H9 (cell line): ENCODE measurements at regions not wholly inside any gene's neighbourhood (a gene's known extent, or its start where the extent isn't known, plus 50 kb on each side); places are given as distances from the start of the nearest gene placed in this dataset.

Experiments used
- DNase-seq: peaks from one replicate; pipeline ENCODE4 v3.0.0-alpha.2; 2017
- H2AFZ ChIP-seq: one replicate; pipeline ENCODE4 v1.6.1; 2013; ENCODE audit warnings: mild to moderate bottlenecking, low read length, control low read depth, moderate library complexity
- H2AK5ac ChIP-seq: 2 replicates; pipeline ENCODE4 v1.6.1; 2013; ENCODE audit warnings: low read length, control low read depth, mixed read lengths; ENCODE audit not compliant: insufficient read length
- H2BK120ac ChIP-seq: one replicate; pipeline ENCODE4 v1.6.1; 2013; ENCODE audit warnings: low read depth, mild to moderate bottlenecking, low read length, control low read depth, inconsistent platforms; ENCODE audit not compliant: poor library complexity, severe bottlenecking
- H2BK12ac ChIP-seq: 2 replicates; pipeline ENCODE4 v1.6.1; 2013; ENCODE audit warnings: low read length, control low read depth, mixed read lengths, low read depth; ENCODE audit not compliant: insufficient read length
- H2BK15ac ChIP-seq: 2 replicates; pipeline ENCODE4 v1.6.1; 2013; ENCODE audit warnings: low read depth, low read length, control low read depth
- H2BK20ac ChIP-seq: one replicate; pipeline ENCODE4 v1.6.1; 2013; ENCODE audit warnings: low read depth, mild to moderate bottlenecking, low read length, control low read depth, inconsistent platforms; ENCODE audit not compliant: poor library complexity, severe bottlenecking
- H2BK5ac ChIP-seq: 2 replicates; pipeline ENCODE4 v1.6.1; 2013; ENCODE audit warnings: low read length, control low read depth, mixed read lengths; ENCODE audit not compliant: insufficient read length
- H3K14ac ChIP-seq: 2 replicates; pipeline ENCODE4 v1.6.1; 2013; ENCODE audit warnings: low read length, control low read depth; ENCODE audit not compliant: insufficient read depth
- H3K18ac ChIP-seq: 2 replicates; pipeline ENCODE4 v1.6.1; 2013; ENCODE audit warnings: low read depth, mild to moderate bottlenecking, mixed read lengths, low read length, control low read depth; ENCODE audit not compliant: insufficient read length
- H3K23ac ChIP-seq: 2 replicates; pipeline ENCODE4 v1.6.1; 2013; ENCODE audit warnings: low read length, control low read depth, mixed read lengths, low read depth; ENCODE audit not compliant: insufficient read length
- H3K23me2 ChIP-seq: 2 replicates; pipeline ENCODE4 v1.6.1; 2013; ENCODE audit warnings: low read depth, mild to moderate bottlenecking, mixed read lengths, low read length, control low read depth; ENCODE audit not compliant: insufficient read length, poor library complexity, severe bottlenecking
- H3K27ac ChIP-seq: 2 replicates; pipeline ENCODE4 v1.5.1; 2013; ENCODE audit warnings: low read length, control low read depth, mixed read lengths, low read depth; ENCODE audit not compliant: insufficient read length
- H3K27me3 ChIP-seq: 2 replicates; pipeline ENCODE4 v1.6.1; 2013; ENCODE audit warnings: low read length, control low read depth, inconsistent platforms; ENCODE audit not compliant: insufficient read depth
- H3K4ac ChIP-seq: 2 replicates; pipeline ENCODE4 v1.6.1; 2013; ENCODE audit warnings: low read depth, mild to moderate bottlenecking, control low read depth, inconsistent platforms, low read length, moderate library complexity
- H3K4me1 ChIP-seq: 2 replicates; pipeline ENCODE4 v1.6.1; 2013; ENCODE audit warnings: low read length, control low read depth, inconsistent platforms; ENCODE audit not compliant: insufficient read depth
- H3K4me2 ChIP-seq: 2 replicates; pipeline ENCODE4 v1.6.1; 2013; ENCODE audit warnings: low read length, control low read depth, mixed read lengths; ENCODE audit not compliant: insufficient read length, insufficient read depth
- H3K56ac ChIP-seq: 2 replicates; pipeline ENCODE4 v1.6.1; 2013; ENCODE audit warnings: low read depth, mild to moderate bottlenecking, mixed read lengths, low read length, control low read depth; ENCODE audit not compliant: insufficient read length
- H3K79me1 ChIP-seq: 2 replicates; pipeline ENCODE4 v1.6.1; 2013; ENCODE audit warnings: low read depth, mild to moderate bottlenecking, moderate library complexity, low read length, control low read depth, inconsistent platforms; ENCODE audit not compliant: insufficient read depth, poor library complexity, severe bottlenecking
- H3K79me2 ChIP-seq: 2 replicates; pipeline ENCODE4 v1.6.1; 2013; ENCODE audit warnings: low read length, control low read depth, inconsistent platforms; ENCODE audit not compliant: insufficient read depth
- H3K9ac ChIP-seq: 2 replicates; pipeline ENCODE4 v1.6.1; 2013; ENCODE audit warnings: low read length, control low read depth, mixed read lengths; ENCODE audit not compliant: insufficient read length; ENCODE audit errors: extremely low read depth
- H3K9me3 ChIP-seq: one replicate; pipeline ENCODE4 v1.6.1; 2013; ENCODE audit warnings: low read depth, low read length, inconsistent platforms; ENCODE audit not compliant: control insufficient read depth
- H3T11ph ChIP-seq: one replicate; pipeline ENCODE4 v1.6.1; 2013; ENCODE audit warnings: mild to moderate bottlenecking, low read length, control low read depth, inconsistent platforms
- H4K20me1 ChIP-seq: one replicate; pipeline ENCODE4 v1.6.1; 2013; ENCODE audit not compliant: control insufficient read depth, insufficient read length, insufficient read depth
- H4K5ac ChIP-seq: 2 replicates; pipeline ENCODE4 v1.6.1; 2013; ENCODE audit warnings: low read depth, mild to moderate bottlenecking, mixed read lengths, low read length, control low read depth; ENCODE audit not compliant: insufficient read length
- H4K8ac ChIP-seq: replicated peaks from 2 replicates; pipeline ENCODE4 v1.6.1; 2013; ENCODE audit warnings: low read length, control low read depth, mixed read lengths, low read depth; ENCODE audit not compliant: insufficient read length
- H4K91ac ChIP-seq: 2 replicates; pipeline ENCODE4 v1.6.1; 2013; ENCODE audit warnings: low read depth, mild to moderate bottlenecking, moderate library complexity, mixed read lengths, low read length, control low read depth; ENCODE audit not compliant: insufficient read length
- H3K27ac Mint-ChIP-seq, 3 experiments: 2 replicates in 2 of 3; 3 replicates in 1 of 3; pipeline ENCODE4 v1.8.0; 2020 to 2021; ENCODE audit warnings: mixed read lengths in 3 of 3, mild to moderate bottlenecking in 1 of 3, moderate library complexity in 1 of 3
- H3K27me3 Mint-ChIP-seq: 2 replicates; pipeline ENCODE4 v1.8.0; 2021; ENCODE audit warnings: low read depth, mild to moderate bottlenecking, moderate library complexity, mixed read lengths
- H3K36me3 Mint-ChIP-seq, 3 experiments: 2 replicates in 2 of 3; 3 replicates in 1 of 3; pipeline ENCODE4 v1.8.0; 2020 to 2021; ENCODE audit warnings: low read depth in 3 of 3, mixed read lengths in 3 of 3; ENCODE audit not compliant: insufficient read depth in 1 of 3
- H3K4me1 Mint-ChIP-seq, 2 experiments: 2 replicates each; pipeline ENCODE4 v1.8.0; 2020; ENCODE audit warnings: mixed read lengths in 2 of 2
- H3K4me3 Mint-ChIP-seq, 2 experiments: 2 replicates in 1 of 2; 3 replicates in 1 of 2; pipeline ENCODE4 v1.8.0; 2020 to 2021; ENCODE audit warnings: mild to moderate bottlenecking in 2 of 2, mixed read lengths in 2 of 2, moderate library complexity in 1 of 2
- H3K9me3 Mint-ChIP-seq, 2 experiments: 2 replicates in 1 of 2; 3 replicates in 1 of 2; pipeline ENCODE4 v1.8.0; 2020; ENCODE audit warnings: mild to moderate bottlenecking in 2 of 2, mixed read lengths in 2 of 2, moderate library complexity in 1 of 2
- WGBS: extraction: QIAGEN DNeasy Blood & Tissue Kit; methylation state at CpG from one replicate; pipeline ENCODE4 v1.1.7; 2013; ENCODE audit warnings: missing lambda C conversion rate, low lambda C conversion rate, mixed read lengths; ENCODE audit not compliant: insufficient read length; ENCODE audit errors: extremely low coverage; 5-methylcytosine and 5-hydroxymethylcytosine counted together
- TF ChIP-seq, protein P1 (sequence below): fragments of 200-600 bp; sonication (generic); conservative IDR thresholded peaks from 3 replicates; pipeline ENCODE4 v1.8.0; 2021; ENCODE audit warnings: antibody characterized with exemption, mild to moderate bottlenecking

DNA sequence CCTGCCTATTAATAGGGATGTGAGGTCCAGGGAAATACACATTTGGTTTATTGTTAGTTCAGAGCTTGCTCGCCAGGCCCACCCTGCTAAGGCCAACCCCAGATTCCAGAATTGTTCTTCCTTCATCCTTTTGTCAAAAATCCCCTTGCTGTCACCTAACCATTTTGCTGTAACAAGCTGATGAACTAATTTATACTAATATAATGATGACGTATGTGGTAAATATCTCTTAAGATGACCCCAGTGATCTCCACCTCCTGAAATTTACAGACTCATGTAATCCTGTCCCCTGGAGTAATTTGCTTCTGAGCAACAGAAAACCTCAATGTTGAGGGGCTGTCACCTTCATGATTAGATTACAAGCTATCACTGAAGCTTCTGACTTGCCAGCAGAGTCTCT, 236.3 kb upstream of the N4BP1 start:
- Mint-ChIP-seq H3K4me1 (no peaks in the 10 kb centered on the region), H3K27ac (no peak overlapping the region), H3K4me3 (no peak overlapping the region), H3K36me3 (no peaks in the 10 kb centered on the region; a peak in 1 of 7 replicates), H3K27me3 (peaks cover 37% of the 10 kb centered on the region), H3K9me3 (no peaks in the 10 kb centered on the region; a peak in 1 of 5 replicates)
- H2BK12ac ChIP-seq: no peak overlapping the region
- no peaks in the 10 kb centered on the region for H3K23me2 ChIP-seq
- no peak overlapping the region for H4K91ac ChIP-seq
- no peak overlapping the region for H3K27ac ChIP-seq
- no peaks in the 10 kb centered on the region for H3K27me3 ChIP-seq
- no peak overlapping the region for H3K4ac ChIP-seq
- H3K14ac ChIP-seq: no peak overlapping the region
- no peak overlapping the region for H3K56ac ChIP-seq
- H3K23ac ChIP-seq: no peak overlapping the region
- DNase-seq: no peak
- no peaks in the 10 kb centered on the region for H3K79me1 ChIP-seq
- H3T11ph ChIP-seq: no peak overlapping the region
- H2BK15ac ChIP-seq: no peak overlapping the region
- no peak overlapping the region for H2BK120ac ChIP-seq
- no peak overlapping the region for H4K8ac ChIP-seq
- no peak overlapping the region for H4K5ac ChIP-seq
- no peak overlapping the region for H3K4me2 ChIP-seq
- H2BK20ac ChIP-seq: no peak overlapping the region
- H4K20me1 ChIP-seq: no peaks in the 10 kb centered on the region
- H2BK5ac ChIP-seq: no peak overlapping the region
- H2AK5ac ChIP-seq: no peak overlapping the region
- no peaks in the 10 kb centered on the region for H3K79me2 ChIP-seq
- no peaks in the 10 kb centered on the region for H3K9me3 ChIP-seq
- H3K18ac ChIP-seq: no peak overlapping the region
- no peak overlapping the region for H2AFZ ChIP-seq
- no peak overlapping the region for H3K9ac ChIP-seq
- WGBS: no CpG with 5 or more reads among the region's 2 CpGs
- TF ChIP-seq, protein P1, sequence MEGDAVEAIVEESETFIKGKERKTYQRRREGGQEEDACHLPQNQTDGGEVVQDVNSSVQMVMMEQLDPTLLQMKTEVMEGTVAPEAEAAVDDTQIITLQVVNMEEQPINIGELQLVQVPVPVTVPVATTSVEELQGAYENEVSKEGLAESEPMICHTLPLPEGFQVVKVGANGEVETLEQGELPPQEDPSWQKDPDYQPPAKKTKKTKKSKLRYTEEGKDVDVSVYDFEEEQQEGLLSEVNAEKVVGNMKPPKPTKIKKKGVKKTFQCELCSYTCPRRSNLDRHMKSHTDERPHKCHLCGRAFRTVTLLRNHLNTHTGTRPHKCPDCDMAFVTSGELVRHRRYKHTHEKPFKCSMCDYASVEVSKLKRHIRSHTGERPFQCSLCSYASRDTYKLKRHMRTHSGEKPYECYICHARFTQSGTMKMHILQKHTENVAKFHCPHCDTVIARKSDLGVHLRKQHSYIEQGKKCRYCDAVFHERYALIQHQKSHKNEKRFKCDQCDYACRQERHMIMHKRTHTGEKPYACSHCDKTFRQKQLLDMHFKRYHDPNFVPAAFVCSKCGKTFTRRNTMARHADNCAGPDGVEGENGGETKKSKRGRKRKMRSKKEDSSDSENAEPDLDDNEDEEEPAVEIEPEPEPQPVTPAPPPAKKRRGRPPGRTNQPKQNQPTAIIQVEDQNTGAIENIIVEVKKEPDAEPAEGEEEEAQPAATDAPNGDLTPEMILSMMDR: no peak
- no peaks in the 10 kb centered on the region for H3K4me1 ChIP-seq
